Peyer's patch (tissue), 4 donors: ENCODE measurements at regions not wholly inside any gene's neighbourhood (a gene's known extent, or its start where the extent isn't known, plus 50 kb on each side); places are given as distances from the start of the nearest gene placed in this dataset.

Source experiments
- DNase-seq, 3 donors: peaks; one replicate each; pipeline ENCODE4 v3.0.0-alpha.2; 2017 to 2019
- H3K27ac ChIP-seq, 4 donors: fragments of 200-600 bp; sonication (generic); one replicate each; pipeline ENCODE4 v1.5.1; 2016 to 2019
- H3K27me3 ChIP-seq, 2 donors: fragments of 200-600 bp; sonication (generic); one replicate each; pipeline ENCODE4 v1.5.1; 2019
- H3K36me3 ChIP-seq, 3 donors: fragments of 200-600 bp; sonication (generic); one replicate each; pipeline ENCODE4 v1.5.1; 2016 to 2019
- H3K4me1 ChIP-seq, 4 donors: fragments of 200-600 bp; sonication (generic); one replicate each; pipeline ENCODE4 v1.5.1; 2016 to 2019
- H3K4me3 ChIP-seq, 4 donors: fragments of 200-600 bp; sonication (generic); 1 replicate in 3 of 4; 2 replicates in 1 of 4; pipeline ENCODE4 v1.5.1; 2016 to 2019; ENCODE audit warnings: mild to moderate bottlenecking in 1 of 4
- H3K9me3 ChIP-seq, 4 donors: fragments of 200-600 bp; sonication (generic); one replicate each; pipeline ENCODE4 v1.5.1; 2016 to 2019; ENCODE audit warnings: mild to moderate bottlenecking in 1 of 4
- POLR2A ChIP-seq, 2 donors: fragments of 450-650 bp; IDR thresholded peaks; one replicate each; pipeline ENCODE4 v1.5.1; 2017; ENCODE audit warnings: antibody characterized with exemption in 2 of 2, mild to moderate bottlenecking in 2 of 2, moderate library complexity in 2 of 2
- TF ChIP-seq, protein P1 (sequence below), 6 experiments: fragments of 450-650 bp in 4 of 6; fragments of 200-600 bp in 2 of 6; sonication (generic) in 1 of 6; IDR thresholded peaks; one replicate each; pipeline ENCODE4 v1.5.1; 2017 to 2019; ENCODE audit warnings: antibody characterized with exemption in 6 of 6, mild to moderate bottlenecking in 3 of 6, moderate library complexity in 1 of 6

DNA sequence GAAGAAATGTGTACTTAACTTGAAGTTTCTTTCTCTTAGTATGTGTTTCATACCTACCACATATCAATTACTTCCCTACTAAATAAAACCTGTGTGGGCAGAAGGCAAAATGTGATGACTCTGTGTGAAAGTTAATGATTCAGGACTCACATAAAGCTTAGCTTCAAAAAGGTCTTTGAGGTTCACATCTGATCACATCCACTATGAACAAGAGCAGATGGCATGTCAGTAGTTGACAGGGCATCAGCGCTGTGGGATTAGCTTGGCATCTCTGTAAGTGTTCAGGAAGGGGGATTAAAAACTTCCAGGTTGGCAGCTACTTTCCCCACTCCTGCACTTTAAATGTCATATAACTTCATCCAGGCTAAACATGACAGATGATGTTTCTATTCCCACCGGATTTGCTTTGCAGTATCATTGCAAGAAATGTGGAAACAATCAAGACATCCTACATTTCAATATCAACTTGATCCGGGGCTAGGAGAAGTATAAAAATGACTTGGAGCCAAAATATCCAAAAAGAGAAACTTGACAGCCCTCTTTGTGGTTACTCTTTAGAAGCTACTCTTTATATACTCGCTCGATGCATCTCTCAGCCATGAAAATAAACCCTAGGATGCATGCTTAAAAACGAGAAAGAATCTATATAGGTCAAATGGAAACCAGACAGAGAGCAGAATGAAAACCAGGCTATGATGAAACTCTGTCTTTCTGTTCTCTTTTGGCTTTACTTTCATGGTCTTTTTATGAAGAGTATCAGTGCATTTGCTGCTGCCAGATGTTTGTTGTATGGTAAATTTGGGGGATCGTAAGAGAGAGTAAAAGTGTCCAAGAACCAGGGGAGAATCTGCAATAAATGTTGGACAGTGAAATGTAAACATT is 273.1 kb upstream of the ALCAM start:
- no peaks in the 10 kb centered on the region for H3K9me3 ChIP-seq
- TF ChIP-seq, protein P1, sequence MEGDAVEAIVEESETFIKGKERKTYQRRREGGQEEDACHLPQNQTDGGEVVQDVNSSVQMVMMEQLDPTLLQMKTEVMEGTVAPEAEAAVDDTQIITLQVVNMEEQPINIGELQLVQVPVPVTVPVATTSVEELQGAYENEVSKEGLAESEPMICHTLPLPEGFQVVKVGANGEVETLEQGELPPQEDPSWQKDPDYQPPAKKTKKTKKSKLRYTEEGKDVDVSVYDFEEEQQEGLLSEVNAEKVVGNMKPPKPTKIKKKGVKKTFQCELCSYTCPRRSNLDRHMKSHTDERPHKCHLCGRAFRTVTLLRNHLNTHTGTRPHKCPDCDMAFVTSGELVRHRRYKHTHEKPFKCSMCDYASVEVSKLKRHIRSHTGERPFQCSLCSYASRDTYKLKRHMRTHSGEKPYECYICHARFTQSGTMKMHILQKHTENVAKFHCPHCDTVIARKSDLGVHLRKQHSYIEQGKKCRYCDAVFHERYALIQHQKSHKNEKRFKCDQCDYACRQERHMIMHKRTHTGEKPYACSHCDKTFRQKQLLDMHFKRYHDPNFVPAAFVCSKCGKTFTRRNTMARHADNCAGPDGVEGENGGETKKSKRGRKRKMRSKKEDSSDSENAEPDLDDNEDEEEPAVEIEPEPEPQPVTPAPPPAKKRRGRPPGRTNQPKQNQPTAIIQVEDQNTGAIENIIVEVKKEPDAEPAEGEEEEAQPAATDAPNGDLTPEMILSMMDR (IDR thresholded peaks at IDR 0.05), result no peak
- no peak for TF ChIP-seq POLR2A (IDR thresholded peaks at IDR 0.05)

DNA sequence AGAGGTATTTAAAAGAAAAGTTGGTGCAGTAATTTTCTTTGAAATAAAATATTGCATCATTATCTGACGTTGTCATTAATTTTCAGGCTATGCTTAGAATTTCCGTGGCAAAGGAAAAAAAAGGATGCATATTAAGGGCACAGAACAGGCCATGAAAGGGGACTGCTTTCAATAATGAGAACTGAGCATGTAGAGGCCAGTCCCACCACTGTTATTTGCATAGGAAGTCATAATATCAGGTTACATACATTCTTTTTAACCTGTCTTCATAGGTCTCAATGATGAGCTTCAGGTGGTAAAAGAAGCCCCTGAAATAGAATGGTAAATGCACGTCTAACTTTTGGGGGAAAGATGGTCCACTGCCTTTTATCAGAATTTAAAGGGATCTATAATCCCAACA is 272.1 kb upstream of the ALCAM start:
- Histone ChIP-seq H3K4me3 (no peak overlapping the region), H3K4me1 (no peaks in the 10 kb centered on the region), H3K27ac (no peak overlapping the region), H3K9me3 (no peaks in the 10 kb centered on the region), H3K36me3 (no peaks in the 10 kb centered on the region), H3K27me3 (no peaks in the 10 kb centered on the region)
- DNase-seq, result no peak
- no peak for TF ChIP-seq POLR2A (IDR thresholded peaks at IDR 0.05)
- TF ChIP-seq, protein P1 (IDR thresholded peaks at IDR 0.05), result no peak

More for the DNA sequence above, 273.1 kb upstream of the ALCAM start:
- Histone ChIP-seq H3K27me3 (no peaks in the 10 kb centered on the region), H3K4me3 (no peak overlapping the region), H3K36me3 (no peaks in the 10 kb centered on the region), H3K27ac (no peak overlapping the region), H3K4me1 (no peaks in the 10 kb centered on the region)
- no peak for DNase-seq

DNA sequence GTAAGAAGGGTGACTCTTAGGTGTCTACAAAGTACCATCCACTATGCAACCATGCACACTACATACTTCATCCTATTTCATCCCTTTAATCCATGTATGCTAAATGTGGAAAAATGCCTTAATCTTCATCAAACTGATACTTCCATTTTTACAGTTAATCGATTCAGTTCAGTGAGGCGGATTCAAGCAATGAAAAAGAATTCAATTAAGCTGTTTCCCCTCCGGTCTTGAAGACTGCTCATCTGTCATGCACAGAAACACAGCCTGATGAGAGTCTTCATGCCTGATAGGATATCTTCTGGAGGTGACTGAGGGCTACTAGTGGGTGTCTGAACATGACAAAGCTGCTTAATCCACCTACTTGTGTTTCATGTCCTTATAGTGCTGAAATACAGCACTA is 270.6 kb upstream of the ALCAM start:
- Histone ChIP-seq H3K27me3 (no peaks in the 10 kb centered on the region), H3K4me3 (no peak overlapping the region), H3K4me1 (no peaks in the 10 kb centered on the region), H3K9me3 (no peaks in the 10 kb centered on the region), H3K36me3 (no peaks in the 10 kb centered on the region), H3K27ac (no peak overlapping the region)
- DNase-seq, result no peak
- TF ChIP-seq, protein P1 (IDR thresholded peaks at IDR 0.05), result no peak
- TF ChIP-seq POLR2A (IDR thresholded peaks at IDR 0.05), result no peak

DNA sequence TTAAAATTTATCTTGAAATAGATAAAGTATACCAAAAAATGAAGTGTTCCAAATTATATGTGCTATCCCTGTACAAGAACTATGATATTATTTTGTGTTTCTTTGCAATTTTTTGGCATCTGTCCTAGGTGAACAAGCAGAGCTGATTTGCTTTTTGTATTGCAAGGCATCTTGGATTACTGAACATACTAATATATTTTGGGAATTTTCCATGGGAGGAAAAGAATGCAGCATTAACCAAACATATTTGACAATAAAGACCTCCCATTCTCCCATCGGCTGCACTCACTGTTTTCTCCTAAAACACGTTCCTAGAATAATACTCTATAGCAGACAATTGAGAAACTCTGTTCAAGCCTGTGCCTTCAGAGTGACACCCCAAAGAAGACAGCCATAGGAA is 265.1 kb upstream of the ALCAM start:
- no peak overlapping the region for H3K4me3 ChIP-seq
- no peaks in the 10 kb centered on the region for H3K27me3 ChIP-seq
- TF ChIP-seq, protein P1 (IDR thresholded peaks at IDR 0.05), result no peak
- no peak for TF ChIP-seq POLR2A (IDR thresholded peaks at IDR 0.05)
- no peaks in the 10 kb centered on the region for H3K9me3 ChIP-seq
- DNase-seq, result no peak
- H3K36me3 ChIP-seq, result no peaks in the 10 kb centered on the region
- H3K4me1 ChIP-seq, result no peaks in the 10 kb centered on the region
- H3K27ac ChIP-seq, result no peak overlapping the region

DNA sequence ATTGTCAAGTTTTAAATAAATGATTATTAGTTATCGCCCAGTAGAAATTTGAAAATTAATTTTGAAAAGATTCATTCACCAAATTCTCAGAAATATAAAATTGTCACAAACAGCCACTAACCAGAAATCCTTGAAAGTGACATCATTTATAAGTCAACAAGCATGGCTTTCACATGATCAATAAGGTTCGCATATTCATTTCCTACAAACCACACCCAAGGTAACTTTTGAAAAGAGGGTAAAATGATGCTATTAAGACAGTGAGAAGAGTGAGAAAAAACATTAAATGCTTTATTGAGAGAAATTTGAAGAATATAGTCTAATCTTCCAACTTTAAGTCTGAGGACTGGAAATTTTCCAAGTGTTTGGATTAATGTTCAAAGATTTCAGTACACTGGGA is 263.6 kb upstream of the ALCAM start:
- no peak for TF ChIP-seq POLR2A (IDR thresholded peaks at IDR 0.05)
- TF ChIP-seq, protein P1 (IDR thresholded peaks at IDR 0.05), result no peak
- no peak overlapping the region for H3K4me3 ChIP-seq
- H3K4me1 ChIP-seq, result no peaks in the 10 kb centered on the region
- H3K36me3 ChIP-seq, result no peaks in the 10 kb centered on the region
- no peaks in the 10 kb centered on the region for H3K9me3 ChIP-seq
- no peaks in the 10 kb centered on the region for H3K27me3 ChIP-seq
- no peak for DNase-seq
- H3K27ac ChIP-seq, result no peak overlapping the region
